G401 (cell line): ENCODE measurements at regions not wholly inside any gene's neighbourhood (a gene's known extent, or its start where the extent isn't known, plus 50 kb on each side); places are given as distances from the start of the nearest gene placed in this dataset.

Experiments
- DNase-seq: peaks from one replicate; pipeline ENCODE4 v3.0.0-alpha.2; 2015; ENCODE audit warnings: low spot score
- in situ Hi-C: cut with HindIII; loops from 2 replicates; pipeline ENCODE4 v1.10.0; 2016; ENCODE audit warnings: low sequenced_read_pairs, mixed read lengths

GRCh38 chr20:40835321-40835720 lies 146.3 kb upstream of the MAFB start:
- in situ Hi-C loops: no loop called here
- DNase-seq: no peak

GRCh38 chr20:40838509-40838908 lies 149.5 kb upstream of the MAFB start:
- no peak for DNase-seq
- in situ Hi-C loops: no loop called here

- DNase-seq: peak; percentile 1
- in situ Hi-C loops: no loop called here
Measured at GRCh38 chr20:40843251-40843650, 154.2 kb upstream of the MAFB start.

GRCh38 chr20:40844332-40844731 lies 155.3 kb upstream of the MAFB start:
- no peak for DNase-seq
- in situ Hi-C loops: no loop called here

- DNase-seq: no peak
- in situ Hi-C loops: no loop called here
Measured at GRCh38 chr20:40848096-40848495, 159.1 kb upstream of the MAFB start.

DNA sequence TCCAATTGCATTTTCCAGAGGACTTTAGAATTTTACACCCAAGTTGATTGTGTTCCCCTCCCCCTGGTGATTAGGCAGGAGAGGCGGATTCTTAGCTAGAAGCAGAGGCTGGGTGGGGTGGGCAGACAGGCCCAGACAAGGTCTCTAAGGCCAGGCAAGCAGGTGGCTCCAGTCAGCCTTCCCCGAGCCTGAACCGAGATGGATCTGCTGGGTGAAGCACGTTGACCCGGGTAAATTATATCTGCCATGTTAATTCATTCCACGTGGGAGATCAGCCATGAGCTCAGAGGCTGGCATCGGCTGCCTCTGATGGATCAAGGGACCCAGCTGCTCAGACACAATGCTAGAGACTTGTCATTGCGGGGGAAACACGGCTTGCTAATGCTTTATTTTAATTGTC lies 159.5 kb upstream of the MAFB start:
- DNase-seq: no peak
- in situ Hi-C loops: no loop called here

DNA sequence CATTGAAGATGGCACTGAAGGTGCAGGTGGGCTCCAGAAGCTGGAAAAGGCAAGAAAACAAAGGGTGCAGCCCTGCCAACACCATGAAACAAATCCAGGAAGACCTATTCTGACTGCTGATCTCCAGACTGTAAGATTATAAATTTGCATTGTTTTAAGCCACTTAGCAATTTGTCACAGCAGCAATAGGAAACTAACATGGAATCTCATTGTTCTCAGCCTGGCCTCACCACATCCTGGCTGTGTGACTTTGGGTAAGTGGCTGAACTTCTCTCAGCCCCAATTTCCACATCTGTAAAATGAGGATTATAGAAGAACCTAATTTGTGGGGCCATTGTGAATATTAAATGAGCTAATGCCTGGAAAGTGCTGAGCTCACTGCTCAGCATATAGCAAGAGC lies 160.4 kb upstream of the MAFB start:
- in situ Hi-C loops: no loop called here

DNA sequence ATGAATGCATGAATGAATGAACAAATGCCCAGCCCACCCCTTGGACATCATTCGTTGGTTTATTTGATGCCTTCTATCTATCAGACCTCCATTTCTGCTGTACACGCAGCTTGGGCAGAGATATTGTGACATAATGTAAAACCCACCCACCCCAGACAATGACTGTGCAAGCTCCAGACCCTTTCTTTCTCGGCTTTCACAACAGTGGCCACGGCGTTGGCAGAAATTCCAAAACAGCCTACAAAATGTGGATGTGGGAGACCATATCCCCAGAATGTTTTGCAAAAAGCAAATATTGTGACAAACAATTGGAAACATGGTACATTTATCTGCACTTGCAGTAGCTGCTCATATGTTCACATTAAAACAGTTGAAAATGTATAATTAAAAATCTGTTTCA lies 162.0 kb upstream of the MAFB start:
- no peak for DNase-seq
- in situ Hi-C loops: no loop called here

More for the DNA sequence above, 160.4 kb upstream of the MAFB start:
- DNase-seq: no peak

DNA sequence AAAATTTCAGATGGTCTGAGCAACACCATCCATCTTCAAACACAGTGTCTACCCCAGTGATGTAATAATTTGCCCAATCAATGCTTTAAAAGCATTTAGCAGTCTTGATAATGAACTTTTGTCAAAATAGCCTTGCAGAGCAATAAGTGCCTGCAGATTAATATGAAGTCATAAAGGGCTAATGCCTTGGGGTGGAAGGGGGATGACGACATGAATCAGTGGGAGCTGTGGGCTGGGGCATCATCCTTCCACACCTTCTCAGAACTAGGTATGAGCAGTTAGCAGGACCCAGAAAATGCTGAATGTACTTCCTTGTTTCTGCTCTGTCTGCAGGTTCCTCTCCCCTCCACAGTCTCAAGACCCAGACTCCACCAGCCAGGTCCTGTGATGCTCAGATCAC lies 166.2 kb upstream of the MAFB start:
- in situ Hi-C loops: no loop called here
- DNase-seq: no peak

GRCh38 chr20:40856653-40857052 lies 167.6 kb upstream of the MAFB start:
- in situ Hi-C loops: no loop called here

GRCh38 chr20:40860487-40860902 lies 168.1 kb upstream of the TOP1 start:
- in situ Hi-C loops: no loop called here
- DNase-seq: no peak

More at GRCh38 chr20:40856653-40857052, 167.6 kb upstream of the MAFB start:
- no peak for DNase-seq

DNA sequence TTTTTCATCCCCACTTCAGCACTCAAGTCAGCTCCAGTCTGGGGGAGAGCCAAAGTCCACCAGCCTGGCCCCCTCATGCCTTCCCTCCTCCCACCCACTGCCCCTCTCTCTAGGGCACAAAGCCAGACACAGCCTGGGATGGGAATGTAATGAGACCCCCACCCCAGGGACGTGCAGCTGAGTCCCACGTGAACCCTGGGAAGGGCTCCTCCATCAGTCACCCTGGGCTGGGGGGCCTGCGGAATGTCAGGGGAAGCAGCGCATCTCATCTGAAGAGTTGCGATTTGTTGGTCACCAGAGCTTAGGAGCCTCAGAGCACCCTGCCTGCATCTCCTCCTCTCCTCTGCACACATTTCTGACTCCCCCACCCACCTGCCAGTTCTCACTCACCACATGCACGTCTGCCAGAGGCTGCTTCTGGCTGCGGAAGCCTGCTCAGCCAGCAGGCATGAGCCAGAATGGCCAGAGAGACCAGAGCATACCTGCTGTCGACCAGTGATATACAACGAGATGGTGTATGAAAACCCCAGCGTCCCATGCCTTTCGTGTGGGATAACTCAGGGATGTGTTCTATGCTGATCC lies 167.1 kb upstream of the TOP1 start:
- no peak for DNase-seq
- in situ Hi-C loops: no loop called here

DNA sequence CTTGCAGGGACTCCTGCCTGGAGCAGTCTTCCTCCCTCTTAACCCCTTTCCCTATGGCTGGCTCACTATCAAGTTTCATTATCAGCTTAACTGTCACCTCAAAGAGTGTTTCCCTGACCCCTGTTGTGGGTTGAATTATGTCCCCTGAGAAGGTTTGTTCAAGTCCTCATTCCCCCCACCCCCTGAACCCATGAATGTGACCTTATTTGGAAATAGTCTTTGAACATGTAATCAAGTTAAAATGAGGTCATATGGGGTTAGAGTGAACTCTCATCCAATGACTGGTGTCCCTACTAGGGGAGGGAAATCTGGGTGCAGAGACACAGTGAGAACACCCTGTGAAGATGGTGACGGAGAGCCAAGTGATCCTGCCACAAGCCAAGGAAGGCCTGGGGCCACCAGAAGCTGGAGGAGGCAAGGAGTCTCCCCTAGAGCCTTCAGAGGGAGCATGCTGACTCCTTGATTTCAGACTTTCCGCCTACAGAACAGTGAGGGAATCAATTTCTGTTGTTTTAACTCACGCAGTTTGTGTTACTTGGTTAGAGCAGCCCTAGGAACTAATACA lies 165.2 kb upstream of the TOP1 start:
- in situ Hi-C loops: no loop called here
- DNase-seq: no peak

GRCh38 chr20:40864470-40864869 lies 164.2 kb upstream of the TOP1 start:
- no peak for DNase-seq
- in situ Hi-C loops: no loop called here

DNA sequence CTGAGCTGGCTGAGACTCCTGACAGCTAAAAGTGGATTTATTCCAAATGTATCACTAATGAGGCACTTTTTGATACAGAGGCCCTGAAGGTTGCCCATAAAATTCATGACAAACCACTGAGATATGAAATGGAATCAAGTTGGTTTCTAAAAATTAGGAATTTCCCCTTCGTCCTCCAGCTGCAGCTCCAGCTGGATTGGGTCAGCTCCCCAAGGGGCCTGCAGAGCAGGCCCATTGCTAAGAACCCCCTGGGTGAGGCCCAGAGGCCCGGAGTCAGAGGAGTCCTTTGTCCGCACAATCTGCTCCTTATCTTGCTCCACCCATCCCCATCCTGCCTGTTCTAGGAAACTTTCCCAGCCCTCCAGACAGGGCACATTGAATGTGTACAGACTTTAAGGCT lies 163.5 kb upstream of the TOP1 start:
- DNase-seq: no peak
- in situ Hi-C loops: no loop called here

DNA sequence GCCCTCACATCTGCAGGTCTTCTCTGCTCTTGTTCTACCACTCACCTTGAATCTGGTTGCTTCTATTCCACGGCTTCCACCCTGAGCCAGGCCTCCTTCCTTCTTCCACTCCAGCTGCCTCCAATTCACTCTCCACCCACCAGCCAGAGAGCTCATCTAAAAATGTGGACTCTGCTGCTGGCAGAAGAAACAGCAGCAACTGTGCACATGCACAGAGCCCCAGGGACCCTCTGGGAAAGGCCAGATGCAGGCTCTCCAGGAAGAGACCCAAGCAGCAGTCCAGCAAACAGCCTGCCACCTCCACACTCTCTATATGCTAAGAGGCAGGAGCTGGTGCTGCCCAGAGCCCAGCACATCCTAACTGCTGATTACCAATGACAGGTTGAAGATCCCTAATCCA lies 162.6 kb upstream of the TOP1 start:
- in situ Hi-C loops: no loop called here
- no peak for DNase-seq

- DNase-seq: peak; percentile 23
- in situ Hi-C loops: no loop called here
Measured at GRCh38 chr20:40868551-40869217, 159.9 kb upstream of the TOP1 start.

DNA sequence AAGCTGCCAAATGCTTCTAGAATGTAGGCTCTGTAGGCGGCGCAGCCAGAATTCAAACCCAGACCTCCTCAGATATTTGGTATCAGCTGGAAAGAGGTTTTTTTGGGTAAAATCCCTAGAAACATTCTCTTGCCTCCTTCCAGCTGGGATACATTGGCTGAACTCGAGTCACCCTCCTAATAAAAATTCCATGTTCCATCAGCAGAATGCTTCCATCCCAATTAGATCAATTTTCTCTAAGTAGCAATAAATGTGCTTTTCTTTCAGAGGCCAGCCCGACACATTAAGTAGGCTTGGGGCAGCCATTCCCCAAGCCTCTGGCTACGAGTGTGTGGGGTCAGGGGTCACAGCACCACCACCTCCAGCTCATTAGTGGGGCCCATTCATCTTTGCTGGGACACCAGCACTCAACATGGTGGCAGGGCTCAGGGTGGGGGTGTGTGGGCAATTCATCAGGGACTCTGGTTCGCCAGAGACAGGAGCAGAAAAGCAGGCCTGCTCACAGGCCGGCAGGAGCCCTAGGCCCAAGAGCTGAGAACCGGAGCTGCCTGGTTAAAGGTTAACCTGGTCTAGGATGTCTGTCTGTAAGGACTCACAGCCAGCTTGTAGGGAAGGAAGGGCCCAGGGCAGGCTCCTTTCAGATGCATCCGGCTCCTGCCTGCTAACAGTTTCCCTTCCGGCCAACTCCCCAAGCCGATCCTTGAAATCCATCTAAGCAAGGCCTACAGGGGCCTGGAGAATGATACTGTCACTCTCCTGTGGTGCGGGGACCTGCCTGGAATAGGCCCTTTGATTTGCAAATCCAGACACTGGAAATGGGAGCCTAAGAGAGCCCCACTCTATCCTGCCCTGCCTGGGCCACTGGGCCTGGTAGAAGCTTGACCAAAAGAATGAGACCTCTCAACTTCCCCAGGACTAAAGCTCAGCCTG lies 159.1 kb upstream of the TOP1 start:
- in situ Hi-C loops: no loop called here

GRCh38 chr20:40875116-40876085 lies 153.2 kb upstream of the TOP1 start:
- no peak for DNase-seq
- in situ Hi-C loops: no loop called here

More for the DNA sequence above, 159.1 kb upstream of the TOP1 start:
- DNase-seq: no peak
